ENCODE measurements at regions not wholly inside any gene's neighbourhood (a gene's known extent, or its start where the extent isn't known, plus 50 kb on each side); places are given as distances from the start of the nearest gene placed in this dataset.
"Not testable (repeated sequence)": the region's sequence is repeated elsewhere in the genome, so short reads cannot be mapped to it uniquely, and the experiment has no call there.

DNA sequence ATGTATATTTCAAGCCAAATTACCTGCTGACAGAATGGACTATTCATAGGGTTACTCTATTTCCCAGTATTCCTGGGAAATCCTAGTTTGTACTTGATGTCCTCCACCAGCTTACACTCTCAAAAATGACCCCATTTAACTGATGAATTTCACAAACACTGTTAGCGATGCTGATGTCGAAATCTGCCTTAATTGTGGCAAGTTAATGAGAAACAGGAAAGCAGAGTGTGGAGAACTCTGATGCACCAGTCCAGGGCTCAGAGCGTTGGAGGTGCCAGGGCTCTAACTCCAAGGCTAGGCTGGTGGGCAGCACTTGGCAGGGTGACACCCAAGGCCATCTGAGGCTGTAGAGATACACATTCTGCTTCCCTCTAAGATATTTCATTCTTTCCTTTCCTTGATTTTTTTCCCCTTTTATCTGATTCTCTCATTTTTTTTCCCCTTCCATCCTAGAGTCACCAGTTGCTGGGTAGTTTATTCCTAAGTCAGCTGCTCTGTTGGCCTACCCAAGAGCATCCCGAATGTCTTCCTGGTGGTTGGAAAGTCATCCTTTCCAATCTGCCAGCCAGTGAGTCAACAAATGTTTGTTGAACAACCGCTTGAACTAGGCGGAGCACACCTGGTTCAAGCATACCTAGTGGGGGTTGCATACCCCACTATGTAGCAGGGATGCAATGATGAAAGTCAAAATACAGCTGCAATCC is 525.0 kb upstream of the NRP1 start:
- intact Hi-C loops (cut with DNase I; ENCODE audit: low total_unique reads) = no loop called here
- DNase-seq = no peak
- H3K36me3 ChIP-seq = no peaks in the 10 kb centered on the region

GRCh38 chr10:33858326-33858725 is 523.9 kb upstream of the NRP1 start:
- H3K9me3 ChIP-seq = no peaks in the 10 kb centered on the region
- H3K27me3 ChIP-seq = no peaks in the 10 kb centered on the region
- H3K36me3 ChIP-seq = no peaks in the 10 kb centered on the region
- no peak overlapping the region for H3K27ac ChIP-seq
- H3K4me3 ChIP-seq = no peak overlapping the region
- no peaks in the 10 kb centered on the region for H3K4me1 ChIP-seq
- intact Hi-C loops (cut with DNase I; ENCODE audit: low total_unique reads) = no loop called here
- DNase-seq = no peak
- TF ChIP-seq, protein P1, sequence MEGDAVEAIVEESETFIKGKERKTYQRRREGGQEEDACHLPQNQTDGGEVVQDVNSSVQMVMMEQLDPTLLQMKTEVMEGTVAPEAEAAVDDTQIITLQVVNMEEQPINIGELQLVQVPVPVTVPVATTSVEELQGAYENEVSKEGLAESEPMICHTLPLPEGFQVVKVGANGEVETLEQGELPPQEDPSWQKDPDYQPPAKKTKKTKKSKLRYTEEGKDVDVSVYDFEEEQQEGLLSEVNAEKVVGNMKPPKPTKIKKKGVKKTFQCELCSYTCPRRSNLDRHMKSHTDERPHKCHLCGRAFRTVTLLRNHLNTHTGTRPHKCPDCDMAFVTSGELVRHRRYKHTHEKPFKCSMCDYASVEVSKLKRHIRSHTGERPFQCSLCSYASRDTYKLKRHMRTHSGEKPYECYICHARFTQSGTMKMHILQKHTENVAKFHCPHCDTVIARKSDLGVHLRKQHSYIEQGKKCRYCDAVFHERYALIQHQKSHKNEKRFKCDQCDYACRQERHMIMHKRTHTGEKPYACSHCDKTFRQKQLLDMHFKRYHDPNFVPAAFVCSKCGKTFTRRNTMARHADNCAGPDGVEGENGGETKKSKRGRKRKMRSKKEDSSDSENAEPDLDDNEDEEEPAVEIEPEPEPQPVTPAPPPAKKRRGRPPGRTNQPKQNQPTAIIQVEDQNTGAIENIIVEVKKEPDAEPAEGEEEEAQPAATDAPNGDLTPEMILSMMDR (IDR thresholded peaks at IDR 0.05) = no peak

More for the DNA sequence above, 525.0 kb upstream of the NRP1 start:
- H3K27me3 ChIP-seq = no peaks in the 10 kb centered on the region
- no peaks in the 10 kb centered on the region for H3K4me1 ChIP-seq
- no peak overlapping the region for H3K4me3 ChIP-seq
- no peaks in the 10 kb centered on the region for H3K9me3 ChIP-seq
- TF ChIP-seq, protein P1 (IDR thresholded peaks at IDR 0.05) = no peak
- H3K27ac ChIP-seq = no peak overlapping the region

GRCh38 chr10:33853221-33853620 is 518.8 kb upstream of the NRP1 start:
- H3K27ac ChIP-seq; intact Hi-C loops (cut with DNase I; ENCODE audit: low total_unique reads); DNase-seq; H3K9me3 ChIP-seq; H3K36me3 ChIP-seq; H3K4me3 ChIP-seq; H3K27me3 ChIP-seq; H3K4me1 ChIP-seq: not testable (repeated sequence)

GRCh38 chr10:33843379-33843778 is 508.9 kb upstream of the NRP1 start:
- TF ChIP-seq, protein P1 (IDR thresholded peaks at IDR 0.05) = no peak
- intact Hi-C loops (cut with DNase I; ENCODE audit: low total_unique reads) = no loop called here

DNA sequence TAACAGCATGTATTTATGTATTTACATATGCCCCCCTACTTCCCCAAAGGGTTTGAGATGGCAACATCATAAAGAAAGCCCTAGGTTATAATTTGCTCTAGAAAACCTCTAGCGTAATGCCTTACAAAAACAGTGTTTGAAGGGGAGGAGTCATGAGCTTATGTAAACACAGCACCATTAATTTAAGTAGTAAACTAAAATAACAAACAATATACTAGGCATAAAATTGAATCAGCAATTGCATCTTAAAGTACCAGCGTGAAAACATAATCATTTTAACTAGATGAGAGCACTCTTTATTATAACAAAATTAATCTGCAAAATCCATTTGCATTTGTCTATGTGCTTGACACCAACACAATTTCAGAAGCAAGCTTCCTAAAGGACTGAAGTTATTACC is 507.2 kb upstream of the NRP1 start:
- TF ChIP-seq, protein P1 (IDR thresholded peaks at IDR 0.05) = no peak
- H3K4me3 ChIP-seq = no peak overlapping the region
- intact Hi-C loops (cut with DNase I; ENCODE audit: low total_unique reads) = no loop called here
- no peaks in the 10 kb centered on the region for H3K27me3 ChIP-seq
- no peaks in the 10 kb centered on the region for H3K4me1 ChIP-seq
- no peak overlapping the region for H3K27ac ChIP-seq
- DNase-seq = no peak
- H3K9me3 ChIP-seq = no peaks in the 10 kb centered on the region
- no peaks in the 10 kb centered on the region for H3K36me3 ChIP-seq

More at GRCh38 chr10:33843379-33843778, 508.9 kb upstream of the NRP1 start:
- Histone ChIP-seq H3K36me3 (no peaks in the 10 kb centered on the region), H3K4me1 (no peaks in the 10 kb centered on the region), H3K9me3 (no peaks in the 10 kb centered on the region), H3K4me3 (no peak overlapping the region), H3K27me3 (no peaks in the 10 kb centered on the region), H3K27ac (no peak overlapping the region)
- no peak for DNase-seq

DNA sequence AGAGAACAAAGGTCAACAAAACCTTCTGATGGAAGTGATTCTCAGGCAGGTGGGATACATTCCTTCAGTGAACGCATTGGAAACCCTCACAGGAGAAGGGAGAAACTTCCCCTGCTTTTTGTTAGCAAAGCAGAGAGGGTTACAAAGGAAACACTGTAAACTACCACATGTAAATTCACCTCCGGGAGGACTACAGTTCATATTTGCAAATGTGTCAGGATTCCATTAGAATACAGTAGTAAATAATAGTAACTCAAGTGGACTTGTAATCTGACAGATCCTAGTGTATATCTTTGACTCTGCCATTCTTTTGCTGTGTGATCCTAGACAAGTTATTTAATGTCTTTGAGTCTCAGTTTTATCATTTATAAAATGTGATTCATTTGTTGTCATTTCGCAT is 504.3 kb upstream of the NRP1 start:
- TF ChIP-seq, protein P1 (IDR thresholded peaks at IDR 0.05) = no peak
- intact Hi-C loops (cut with DNase I; ENCODE audit: low total_unique reads) = no loop called here
- Histone ChIP-seq H3K27me3 (no peaks in the 10 kb centered on the region), H3K4me1 (no peaks in the 10 kb centered on the region), H3K36me3 (no peaks in the 10 kb centered on the region), H3K4me3 (no peak overlapping the region), H3K9me3 (no peaks in the 10 kb centered on the region), H3K27ac (no peak overlapping the region)
- DNase-seq = no peak

All from tibial artery (tissue), 4 donors.